C4-2B (cell line): ENCODE measurements at regions not wholly inside any gene's neighbourhood (a gene's known extent, or its start where the extent isn't known, plus 50 kb on each side); places are given as distances from the start of the nearest gene placed in this dataset.

Experiments
- CTCF ChIP-seq: fragments of 450-650 bp; conservative IDR thresholded peaks from 2 replicates; pipeline ENCODE4 v1.5.1; 2017; ENCODE audit warnings: mild to moderate bottlenecking
- ZFX ChIP-seq: fragments of 450-650 bp; IDR thresholded peaks from 2 replicates; pipeline ENCODE4 v1.6.1; 2017

GRCh38 chr2:128533101-128533500, 214.4 kb upstream of the HS6ST1 start:
- no peak for TF ChIP-seq CTCF
- no peak for TF ChIP-seq ZFX
